HG03558 (cell line): ENCODE measurements at regions not wholly inside any gene's neighbourhood (a gene's known extent, or its start where the extent isn't known, plus 50 kb on each side); places are given as distances from the start of the nearest gene placed in this dataset.

ENCODE experiments used
- ATAC-seq: cut with Tn5 transposase; IDR thresholded peaks from one replicate; pipeline ENCODE4 v1.9.1; 2021; ENCODE audit warnings: moderate number of reproducible peaks; ENCODE audit not compliant: unreplicated experiment; ENCODE audit errors: extremely low read depth

- ATAC-seq: no peak
Observed at GRCh38 chr12:38258411-38258810, 58.2 kb upstream of the ALG10B start.
